Keratinocyte (primary cell): ENCODE measurements at regions not wholly inside any gene's neighbourhood (a gene's known extent, or its start where the extent isn't known, plus 50 kb on each side); places are given as distances from the start of the nearest gene placed in this dataset.
A peak's percentile ranks its signal among the peaks of the same experiment; 100 is the strongest.

ENCODE experiments used
- DNase-seq: peaks from one replicate; pipeline ENCODE4 v3.0.0-alpha.2; 2011; ENCODE audit warnings: low read depth, missing footprints, low spot score
- FAIRE-seq: peaks from 2 replicates; lab custom pipeline; 2011; peaks lifted over from hg19 to GRCh38; lab: Jason Lieb, UNC
- H2AFZ ChIP-seq: 2 replicates; pipeline ENCODE4 v1.6.0; 2012; ENCODE audit warnings: low read length, control low read depth, inconsistent platforms; ENCODE audit not compliant: control insufficient read depth
- H3K27ac ChIP-seq: 2 replicates; pipeline ENCODE4 v1.5.1; 2011; ENCODE audit warnings: low read length; ENCODE audit not compliant: control insufficient read depth, insufficient read depth
- H3K27me3 ChIP-seq: 3 replicates; pipeline ENCODE4 v1.6.0; 2011; ENCODE audit warnings: low read length; ENCODE audit not compliant: control insufficient read depth, insufficient read depth; ENCODE audit errors: extremely low read depth
- H3K36me3 ChIP-seq, 2 experiments: 2 replicates in 1 of 2; 3 replicates in 1 of 2; pipeline ENCODE4 v1.5.1; 2011; ENCODE audit warnings: low read length in 2 of 2, mild to moderate bottlenecking in 1 of 2; ENCODE audit not compliant: control insufficient read depth in 2 of 2, insufficient read depth in 2 of 2; ENCODE audit errors: extremely low read depth in 1 of 2
- H3K4me1 ChIP-seq: 3 replicates; pipeline ENCODE4 v1.5.1; 2011; ENCODE audit warnings: low read length; ENCODE audit not compliant: control insufficient read depth, insufficient read depth; ENCODE audit errors: extremely low read depth
- H3K4me2 ChIP-seq: 3 replicates; pipeline ENCODE4 v1.6.0; 2011; ENCODE audit warnings: low read depth, low read length; ENCODE audit not compliant: control insufficient read depth, insufficient read depth; ENCODE audit errors: extremely low read depth
- H3K4me3 ChIP-seq, 3 experiments: fragments of 200-600 bp in 1 of 3; sonication (generic) in 1 of 3; 2 replicates in 2 of 3; 3 replicates in 1 of 3; pipeline ENCODE4 v1.5.1; 2011 to 2016; ENCODE audit warnings: low read length in 3 of 3, mild to moderate bottlenecking in 3 of 3, control low read depth in 2 of 3, inconsistent platforms in 1 of 3, low read depth in 1 of 3, mixed read lengths in 1 of 3, mixed run types in 1 of 3, moderate library complexity in 1 of 3; ENCODE audit not compliant: control insufficient read depth in 2 of 3, insufficient read depth in 2 of 3; ENCODE audit errors: extremely low read depth in 1 of 3
- H3K79me2 ChIP-seq: 2 replicates; pipeline ENCODE4 v1.6.0; 2012; ENCODE audit warnings: low read length; ENCODE audit not compliant: control insufficient read depth, insufficient read depth
- H3K9ac ChIP-seq: 3 replicates; pipeline ENCODE4 v1.6.0; 2011; ENCODE audit warnings: low read length; ENCODE audit not compliant: control insufficient read depth, insufficient read depth; ENCODE audit errors: extremely low read depth
- H3K9me1 ChIP-seq: 3 replicates; pipeline ENCODE4 v1.6.0; 2011; ENCODE audit warnings: low read length; ENCODE audit not compliant: control insufficient read depth, insufficient read depth; ENCODE audit errors: extremely low read depth
- H3K9me3 ChIP-seq: 2 replicates; pipeline ENCODE4 v1.5.1; 2012; ENCODE audit warnings: low read depth, low read length; ENCODE audit not compliant: control insufficient read depth
- H4K20me1 ChIP-seq: 3 replicates; pipeline ENCODE4 v1.6.0; 2011; ENCODE audit warnings: low read length; ENCODE audit not compliant: control insufficient read depth, insufficient read depth; ENCODE audit errors: extremely low read depth
- CTCF ChIP-seq, 3 experiments: IDR thresholded peaks in 1 of 3; conservative IDR thresholded peaks in 1 of 3; optimal IDR thresholded peaks in 1 of 3; 2 replicates in 2 of 3; 3 replicates in 1 of 3; pipeline versions ENCODE3 to v1.5.1; 2011; ENCODE audit warnings: low read length in 3 of 3, mild to moderate bottlenecking in 3 of 3, moderate library complexity in 2 of 3, control low read depth in 1 of 3, inconsistent platforms in 1 of 3; ENCODE audit not compliant: insufficient read depth in 2 of 3; ENCODE audit errors: extremely low read depth in 1 of 3
- EZH2 ChIP-seq: IDR thresholded peaks from one replicate; pipeline ENCODE4 v1.6.1; 2012; ENCODE audit warnings: inconsistent platforms, mild to moderate bottlenecking, low read length, moderate library complexity
- dilution Hi-C: fragments of 300-500 bp; cut with MboI; formaldehyde crosslinking; loops from one replicate; pipeline ENCODE4 v1.7.0; 2020; ENCODE audit warnings: low sequenced_read_pairs; ENCODE audit not compliant: extremely low pct_ligation_motif_present

- Histone ChIP-seq H2AFZ (no peak overlapping the region), H3K4me3 (no peak overlapping the region), H3K9me1 (no peaks in the 10 kb centered on the region), H3K9ac (no peak overlapping the region), H3K9me3 (no peaks in the 10 kb centered on the region), H3K27me3 (no peaks in the 10 kb centered on the region), H3K27ac (peak overlapping the region; percentile 47), H3K36me3 (no peaks in the 10 kb centered on the region), H3K4me1 (peaks cover 60% of the 10 kb centered on the region), H4K20me1 (no peaks in the 10 kb centered on the region), H3K79me2 (no peaks in the 10 kb centered on the region), H3K4me2 (peak overlapping the region; percentile 72)
- FAIRE-seq (peak; percentile 93), DNase-seq (no peak)
- TF ChIP-seq EZH2 (no peak), CTCF (optimal IDR thresholded peaks at IDR 0.05 in 1 of 3, IDR thresholded peaks at IDR 0.05 in 1 of 3, conservative IDR thresholded peaks at IDR 0.05 in 1 of 3; ENCODE audit: extremely low read depth in 1 of 3, insufficient read depth in 2 of 3, low read length in 3 of 3) (no peak)
- dilution Hi-C loops, result no loop called here
These were observed 93.6 kb upstream of the COL8A1 start for GRCh38 chr3:99544786-99545281.

GRCh38 chr3:99543796-99544195, 94.6 kb upstream of the COL8A1 start:
- no peak overlapping the region for H3K9ac ChIP-seq
- DNase-seq (no peak), FAIRE-seq (peak; percentile 81)
- H3K79me2 ChIP-seq, result no peaks in the 10 kb centered on the region
- no peaks in the 10 kb centered on the region for H3K9me1 ChIP-seq
- H3K27me3 ChIP-seq, result no peaks in the 10 kb centered on the region
- peak overlapping the region; percentile 46 for H3K4me2 ChIP-seq
- no peak for TF ChIP-seq CTCF (optimal IDR thresholded peaks at IDR 0.05 in 1 of 3, IDR thresholded peaks at IDR 0.05 in 1 of 3, conservative IDR thresholded peaks at IDR 0.05 in 1 of 3; ENCODE audit: extremely low read depth in 1 of 3, insufficient read depth in 2 of 3, low read length in 3 of 3)
- TF ChIP-seq EZH2, result no peak
- H3K9me3 ChIP-seq, result no peaks in the 10 kb centered on the region
- peak overlapping the region in 1 of 3 experiments; percentile 30 for H3K4me3 ChIP-seq
- H3K27ac ChIP-seq, result peak overlapping the region; percentile 47
- no peaks in the 10 kb centered on the region for H3K36me3 ChIP-seq
- no peak overlapping the region for H2AFZ ChIP-seq
- dilution Hi-C loops, result no loop called here
- H3K4me1 ChIP-seq, result peaks cover 56% of the 10 kb centered on the region
- no peaks in the 10 kb centered on the region for H4K20me1 ChIP-seq
